MCF 10A (cell line): ENCODE measurements at regions not wholly inside any gene's neighbourhood (a gene's known extent, or its start where the extent isn't known, plus 50 kb on each side); places are given as distances from the start of the nearest gene placed in this dataset.

ENCODE experiments used
- BruUV-seq: library from RNA; stranded (reverse); fragments of 400-500 nt; replicated peaks from 2 replicates; lab custom pipeline; 2021; lab: Mats Ljungman, UMichigan
- CTCF ChIA-PET: fragments of 300-600 bp; sonication (Branson Sonifier 250); formaldehyde crosslinking; extraction: SDS; loops from one replicate; lab custom pipeline; 2021; ENCODE audit warnings: antibody characterized with exemption, inconsistent platforms; lab: Yijun Ruan, JAX
- POLR2A ChIA-PET: fragments of 300-600, 350-650 bp; sonication (Branson Sonifier 250); formaldehyde crosslinking; extraction: SDS; loops from one replicate; lab custom pipeline; 2020; ENCODE audit warnings: antibody characterized with exemption, inconsistent platforms; lab: Yijun Ruan, JAX
- DNase-seq: peaks from one replicate; pipeline ENCODE4 v3.0.0-alpha.2; 2018; ENCODE audit not compliant: unreplicated experiment
- H3K27ac Mint-ChIP-seq: one replicate; pipeline ENCODE4 v1.8.0; 2022; ENCODE audit warnings: mild to moderate bottlenecking, low read depth, mixed read lengths; ENCODE audit not compliant: unreplicated experiment
- H3K27me3 Mint-ChIP-seq: one replicate; pipeline ENCODE4 v1.8.0; 2022; ENCODE audit warnings: mixed read lengths; ENCODE audit not compliant: insufficient read depth, unreplicated experiment
- H3K36me3 Mint-ChIP-seq: one replicate; pipeline ENCODE4 v1.8.0; 2022; ENCODE audit warnings: mild to moderate bottlenecking, moderate library complexity, mixed read lengths; ENCODE audit not compliant: insufficient read depth, unreplicated experiment
- H3K4me1 Mint-ChIP-seq: one replicate; pipeline ENCODE4 v1.8.0; 2022; ENCODE audit warnings: mixed read lengths; ENCODE audit not compliant: insufficient read depth, unreplicated experiment
- H3K4me3 Mint-ChIP-seq: one replicate; pipeline ENCODE4 v1.8.0; 2022; ENCODE audit warnings: mild to moderate bottlenecking, moderate library complexity, mixed read lengths; ENCODE audit not compliant: unreplicated experiment
- H3K9me3 Mint-ChIP-seq: one replicate; pipeline ENCODE4 v1.8.0; 2022; ENCODE audit warnings: mixed read lengths; ENCODE audit not compliant: unreplicated experiment
- intact Hi-C: fragments of 100-400 bp; cut with micrococcal nuclease; formaldehyde crosslinking; loops from 2 replicates; pipeline ENCODE4 v1.14.1; 2022
- TF ChIP-seq, protein P1 (sequence below): fragments of 200-600 bp; IDR thresholded peaks from one replicate; pipeline ENCODE4 v1.8.0; 2022; ENCODE audit warnings: antibody characterized with exemption, mild to moderate bottlenecking; ENCODE audit not compliant: unreplicated experiment

DNA sequence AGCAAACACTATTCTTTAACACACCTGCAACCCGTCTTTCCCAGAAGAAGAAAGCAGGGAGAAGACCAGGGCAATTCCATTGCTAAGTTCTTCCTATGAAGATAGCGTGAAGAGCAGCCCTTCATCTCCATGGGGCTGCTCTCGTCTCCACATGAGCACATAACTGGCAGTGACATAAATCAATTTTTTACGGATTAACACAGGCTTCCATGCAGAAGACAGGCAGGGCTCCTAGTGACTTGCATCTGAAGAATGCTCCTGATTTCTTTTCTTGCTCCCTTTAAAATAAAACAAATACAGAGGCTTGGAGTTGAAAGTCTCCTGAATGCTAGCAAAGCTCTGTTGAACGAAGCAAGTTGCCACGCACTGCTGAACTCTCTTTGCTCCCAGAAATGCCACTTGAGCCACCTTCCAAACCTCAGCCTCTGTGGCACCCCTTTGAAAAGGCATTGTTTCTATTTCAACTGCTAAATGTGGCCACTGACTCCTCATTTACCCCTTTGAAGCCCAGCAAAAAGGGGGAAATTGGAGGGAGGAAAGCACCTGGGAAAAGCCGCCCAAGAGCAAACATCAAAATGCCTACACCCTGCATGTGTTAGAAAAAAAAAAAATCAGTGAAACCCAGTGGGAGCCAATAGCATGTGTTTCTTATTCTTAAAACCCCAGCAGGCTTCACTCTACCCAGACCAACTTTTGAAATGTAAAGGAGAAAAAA, 383.7 kb downstream of the IDS start:
- Mint-ChIP-seq H3K36me3 (peaks cover 5% of the 10 kb centered on the region), H3K4me3 (no peak overlapping the region), H3K9me3 (no peaks in the 10 kb centered on the region), H3K4me1 (no peaks in the 10 kb centered on the region), H3K27ac (no peak overlapping the region), H3K27me3 (no peaks in the 10 kb centered on the region)
- TF ChIP-seq, protein P1, sequence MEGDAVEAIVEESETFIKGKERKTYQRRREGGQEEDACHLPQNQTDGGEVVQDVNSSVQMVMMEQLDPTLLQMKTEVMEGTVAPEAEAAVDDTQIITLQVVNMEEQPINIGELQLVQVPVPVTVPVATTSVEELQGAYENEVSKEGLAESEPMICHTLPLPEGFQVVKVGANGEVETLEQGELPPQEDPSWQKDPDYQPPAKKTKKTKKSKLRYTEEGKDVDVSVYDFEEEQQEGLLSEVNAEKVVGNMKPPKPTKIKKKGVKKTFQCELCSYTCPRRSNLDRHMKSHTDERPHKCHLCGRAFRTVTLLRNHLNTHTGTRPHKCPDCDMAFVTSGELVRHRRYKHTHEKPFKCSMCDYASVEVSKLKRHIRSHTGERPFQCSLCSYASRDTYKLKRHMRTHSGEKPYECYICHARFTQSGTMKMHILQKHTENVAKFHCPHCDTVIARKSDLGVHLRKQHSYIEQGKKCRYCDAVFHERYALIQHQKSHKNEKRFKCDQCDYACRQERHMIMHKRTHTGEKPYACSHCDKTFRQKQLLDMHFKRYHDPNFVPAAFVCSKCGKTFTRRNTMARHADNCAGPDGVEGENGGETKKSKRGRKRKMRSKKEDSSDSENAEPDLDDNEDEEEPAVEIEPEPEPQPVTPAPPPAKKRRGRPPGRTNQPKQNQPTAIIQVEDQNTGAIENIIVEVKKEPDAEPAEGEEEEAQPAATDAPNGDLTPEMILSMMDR = no peak
- ChIA-PET POLR2A (no interaction called here), CTCF (interaction anchor here (1.1 kb wide), 1 partner anchor 14 kb away, joined by 3 read pairs; no protein-coding TSS in a partner anchor)
- no peak for DNase-seq
- BruUV-seq = no TSS peak
- intact Hi-C loops = no loop called here

DNA sequence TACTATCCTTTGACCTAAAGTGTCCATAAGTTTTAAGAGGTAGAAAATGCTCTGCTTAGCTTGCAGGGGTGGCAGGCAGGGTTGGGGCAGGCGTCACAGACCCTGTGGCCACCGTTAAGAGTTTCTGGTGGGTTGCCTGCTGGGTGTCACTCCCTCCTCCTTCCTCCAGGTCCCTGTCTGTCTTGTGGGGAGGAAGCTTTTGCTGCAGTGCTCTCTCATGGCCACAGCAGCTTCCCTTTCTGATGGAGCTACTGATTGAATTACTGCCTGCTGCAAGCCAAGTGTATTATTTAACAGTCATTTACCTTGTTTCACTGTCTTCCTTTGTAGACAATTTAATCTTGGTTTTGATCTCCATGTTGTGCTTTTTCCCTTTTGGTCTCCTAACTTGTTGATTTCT, 384.6 kb downstream of the IDS start:
- no peak for DNase-seq
- H3K36me3 Mint-ChIP-seq = peaks cover 5% of the 10 kb centered on the region
- no peak overlapping the region for H3K4me3 Mint-ChIP-seq
- TF ChIP-seq, protein P1 = no peak
- no peaks in the 10 kb centered on the region for H3K27me3 Mint-ChIP-seq
- POLR2A ChIA-PET = no interaction called here
- BruUV-seq = no TSS peak
- H3K4me1 Mint-ChIP-seq = no peaks in the 10 kb centered on the region
- H3K9me3 Mint-ChIP-seq = no peaks in the 10 kb centered on the region
- CTCF ChIA-PET = no interaction called here
- no peak overlapping the region for H3K27ac Mint-ChIP-seq
- intact Hi-C loops = no loop called here

DNA sequence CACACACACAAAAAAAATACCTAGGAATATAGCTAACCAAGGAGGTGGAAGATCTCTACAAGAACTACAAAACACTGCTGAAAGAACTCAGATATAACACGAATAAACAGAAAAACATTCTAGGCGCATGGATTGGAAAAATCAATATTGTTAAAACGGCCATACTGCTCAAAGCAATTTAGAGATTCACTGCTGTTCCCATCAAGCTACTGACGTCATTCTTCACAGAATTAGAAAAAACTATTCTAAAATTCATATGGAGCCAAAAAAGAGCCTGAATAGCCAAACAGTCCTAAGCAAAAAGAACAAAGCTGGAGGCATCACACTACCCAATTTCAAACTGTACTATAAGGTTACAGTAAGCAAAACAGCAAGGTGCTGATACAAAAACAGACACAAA, 390.2 kb downstream of the IDS start:
- no TSS peak for BruUV-seq
- H3K9me3 Mint-ChIP-seq = peaks cover 22% of the 10 kb centered on the region

DNA sequence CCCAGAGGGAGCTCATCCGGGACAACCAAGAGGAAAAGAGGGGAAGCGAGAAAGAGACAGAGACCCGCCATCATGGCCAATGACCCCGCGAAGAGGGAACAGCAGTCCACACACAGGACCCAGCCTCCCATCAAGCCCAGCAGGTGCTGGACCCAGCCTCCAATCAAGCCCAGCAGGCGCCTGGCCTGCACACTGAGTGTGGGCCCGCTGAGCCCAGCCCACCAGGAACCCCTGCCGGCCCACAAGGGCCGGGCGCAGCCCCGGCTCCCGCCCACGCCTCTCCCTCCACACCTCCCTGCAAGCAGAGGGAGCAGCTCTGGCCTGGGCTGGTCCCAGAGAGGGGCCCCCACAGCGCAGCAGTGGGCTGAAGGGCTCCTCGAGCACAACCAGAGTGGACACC, 391.1 kb downstream of the IDS start:
- H3K4me3 Mint-ChIP-seq = no peak overlapping the region
- no peaks in the 10 kb centered on the region for H3K27me3 Mint-ChIP-seq
- H3K27ac Mint-ChIP-seq = no peak overlapping the region
- BruUV-seq = no TSS peak
- intact Hi-C loops = no loop called here
- DNase-seq = no peak
- TF ChIP-seq, protein P1 = no peak
- H3K9me3 Mint-ChIP-seq = peaks cover 30% of the 10 kb centered on the region
- H3K36me3 Mint-ChIP-seq = peaks cover 5% of the 10 kb centered on the region
- H3K4me1 Mint-ChIP-seq = no peaks in the 10 kb centered on the region
- CTCF ChIA-PET = no interaction called here
- POLR2A ChIA-PET = interaction anchor here (0.6 kb wide), 1 partner anchor 40 kb away, joined by 3 read pairs; no protein-coding TSS in a partner anchor

More for the DNA sequence above, 390.2 kb downstream of the IDS start:
- intact Hi-C loops = no loop called here
- Mint-ChIP-seq H3K4me3 (no peak overlapping the region), H3K27me3 (no peaks in the 10 kb centered on the region), H3K27ac (no peak overlapping the region), H3K36me3 (peaks cover 5% of the 10 kb centered on the region), H3K4me1 (no peaks in the 10 kb centered on the region)
- no peak for DNase-seq
- TF ChIP-seq, protein P1 = no peak
- ChIA-PET POLR2A (no interaction called here), CTCF (no interaction called here)
